Gastrocnemius medialis (tissue), 4 donors: ENCODE measurements at regions not wholly inside any gene's neighbourhood (a gene's known extent, or its start where the extent isn't known, plus 50 kb on each side); places are given as distances from the start of the nearest gene placed in this dataset.

Experiments used
- POLR2A ChIP-seq, 2 donors: fragments of 450-650 bp; IDR thresholded peaks; one replicate each; pipeline ENCODE4 v1.6.1; 2017; ENCODE audit warnings: antibody characterized with exemption in 2 of 2, mild to moderate bottlenecking in 2 of 2, moderate library complexity in 2 of 2
- TF ChIP-seq, protein P1 (sequence below), 5 experiments: fragments of 450-650 bp in 3 of 5; fragments of 200-600 bp in 2 of 5; sonication (generic) in 2 of 5; IDR thresholded peaks in 4 of 5; conservative IDR thresholded peaks in 1 of 5; 1 replicate in 4 of 5; 2 replicates in 1 of 5; pipeline ENCODE4 v1.5.1; 2016 to 2019; ENCODE audit warnings: antibody characterized with exemption in 5 of 5, mild to moderate bottlenecking in 3 of 5, moderate library complexity in 3 of 5

GRCh38 chr15:77742570-77742969, 109.9 kb upstream of the LINGO1 start:
- TF ChIP-seq, protein P1, sequence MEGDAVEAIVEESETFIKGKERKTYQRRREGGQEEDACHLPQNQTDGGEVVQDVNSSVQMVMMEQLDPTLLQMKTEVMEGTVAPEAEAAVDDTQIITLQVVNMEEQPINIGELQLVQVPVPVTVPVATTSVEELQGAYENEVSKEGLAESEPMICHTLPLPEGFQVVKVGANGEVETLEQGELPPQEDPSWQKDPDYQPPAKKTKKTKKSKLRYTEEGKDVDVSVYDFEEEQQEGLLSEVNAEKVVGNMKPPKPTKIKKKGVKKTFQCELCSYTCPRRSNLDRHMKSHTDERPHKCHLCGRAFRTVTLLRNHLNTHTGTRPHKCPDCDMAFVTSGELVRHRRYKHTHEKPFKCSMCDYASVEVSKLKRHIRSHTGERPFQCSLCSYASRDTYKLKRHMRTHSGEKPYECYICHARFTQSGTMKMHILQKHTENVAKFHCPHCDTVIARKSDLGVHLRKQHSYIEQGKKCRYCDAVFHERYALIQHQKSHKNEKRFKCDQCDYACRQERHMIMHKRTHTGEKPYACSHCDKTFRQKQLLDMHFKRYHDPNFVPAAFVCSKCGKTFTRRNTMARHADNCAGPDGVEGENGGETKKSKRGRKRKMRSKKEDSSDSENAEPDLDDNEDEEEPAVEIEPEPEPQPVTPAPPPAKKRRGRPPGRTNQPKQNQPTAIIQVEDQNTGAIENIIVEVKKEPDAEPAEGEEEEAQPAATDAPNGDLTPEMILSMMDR (IDR thresholded peaks at IDR 0.05 in 4 of 5, conservative IDR thresholded peaks at IDR 0.05 in 1 of 5) = no peak
- no peak for TF ChIP-seq POLR2A (IDR thresholded peaks at IDR 0.05)
